ENCODE measurements at regions not wholly inside any gene's neighbourhood (a gene's known extent, or its start where the extent isn't known, plus 50 kb on each side); places are given as distances from the start of the nearest gene placed in this dataset.
"Not testable (repeated sequence)": the region's sequence is repeated elsewhere in the genome, so short reads cannot be mapped to it uniquely, and the experiment has no call there.

- not testable (repeated sequence) for DNase-seq
These were observed 479.7 kb upstream of the SLITRK5 start for GRCh38 chr13:87191485-87191884.

GRCh38 chr13:87198371-87198770 lies 472.8 kb upstream of the SLITRK5 start:
- no peak for DNase-seq

DNA sequence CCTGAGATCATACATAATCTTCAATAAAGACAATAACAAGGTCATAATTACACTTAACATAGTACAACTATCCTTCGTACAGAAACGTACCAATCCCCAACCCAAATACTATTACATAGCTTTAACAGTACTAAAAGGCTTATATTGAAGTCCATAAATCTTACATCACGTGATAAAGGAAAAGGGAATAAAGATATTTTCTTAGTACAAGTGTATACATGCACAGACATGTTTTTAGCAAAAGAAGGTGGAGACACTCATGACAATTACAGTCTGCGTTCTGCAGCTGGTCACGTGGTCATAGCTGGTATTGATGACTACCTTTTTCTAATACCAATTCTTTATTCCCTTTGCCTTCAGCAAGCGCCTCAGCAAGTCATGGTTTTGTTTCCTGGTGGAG lies 464.5 kb upstream of the SLITRK5 start:
- no peak for DNase-seq

DNA sequence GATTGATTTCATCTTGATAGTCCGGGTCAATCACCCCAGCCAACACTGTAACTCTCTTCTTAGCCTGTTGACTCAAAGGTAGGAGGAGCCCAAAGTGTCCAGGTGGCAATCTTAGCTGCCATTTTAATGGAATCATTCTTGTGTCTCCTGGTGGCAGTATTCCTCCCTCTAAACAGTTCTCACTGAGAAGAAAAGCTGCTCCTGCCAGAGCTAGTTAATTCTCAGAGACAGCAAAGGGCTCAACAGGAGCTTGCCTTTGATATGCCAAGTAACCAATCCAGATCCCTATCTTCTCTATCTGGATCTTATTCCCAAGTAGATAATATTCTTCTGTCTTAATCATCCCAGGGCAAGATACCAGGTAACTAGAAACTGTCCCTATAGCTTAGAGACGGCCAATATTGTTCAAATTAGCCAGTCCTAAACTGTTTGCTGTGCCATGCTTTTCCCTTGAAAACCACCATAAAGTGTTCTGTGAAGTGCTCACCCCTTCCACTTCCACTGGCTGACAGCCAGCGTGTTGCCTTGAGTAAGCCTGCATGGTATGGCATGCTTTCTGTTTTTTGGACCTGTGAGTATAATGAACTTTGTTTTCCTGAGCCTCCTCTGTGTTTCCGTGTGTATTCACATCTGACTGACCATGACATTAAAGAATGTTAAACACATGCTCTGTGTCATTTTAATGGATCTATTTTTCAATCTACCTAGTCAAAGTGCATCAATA lies 463.7 kb upstream of the SLITRK5 start:
- DNase-seq, result no peak

- no peak for DNase-seq
These were observed 462.5 kb upstream of the SLITRK5 start for GRCh38 chr13:87208636-87209035.

DNA sequence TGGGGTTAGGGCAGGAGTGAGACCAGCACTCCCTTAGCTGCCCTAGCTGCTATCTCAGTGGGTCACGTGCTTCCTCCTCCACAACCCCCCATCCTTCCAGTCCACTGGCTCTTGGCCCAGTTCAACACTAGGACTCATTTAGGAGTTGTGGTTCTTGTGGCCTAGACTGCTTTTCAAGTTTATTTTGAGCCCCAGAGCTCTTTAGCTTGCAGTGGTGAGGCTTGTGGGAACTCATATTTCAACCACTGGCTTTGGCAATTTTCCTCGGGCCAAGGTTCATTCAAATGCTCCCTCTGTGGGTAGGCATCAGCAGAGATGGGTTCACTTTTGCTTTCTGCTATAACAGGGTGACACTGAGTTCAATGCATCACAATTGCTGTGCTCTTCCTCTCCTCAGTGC lies 436.2 kb upstream of the SLITRK5 start:
- no peak for DNase-seq

DNA sequence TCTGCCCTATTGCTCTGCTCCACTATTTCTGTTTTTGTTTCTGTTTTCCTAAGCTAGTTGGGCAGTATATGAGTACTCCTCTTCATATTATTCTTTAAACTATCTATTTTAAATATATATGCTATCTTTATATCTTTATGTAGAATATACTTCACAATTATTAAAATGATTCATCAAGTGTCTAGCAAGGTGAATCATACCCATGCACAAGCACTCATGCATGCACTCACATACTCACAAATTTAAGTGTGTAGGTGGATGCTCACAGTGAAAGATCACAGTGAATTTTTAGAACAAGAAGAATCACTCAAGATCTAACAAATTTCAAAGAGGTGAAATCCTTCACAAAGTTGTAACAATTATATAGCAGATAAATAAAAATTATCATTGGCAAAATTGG lies 435.6 kb upstream of the SLITRK5 start:
- DNase-seq, result no peak

DNA sequence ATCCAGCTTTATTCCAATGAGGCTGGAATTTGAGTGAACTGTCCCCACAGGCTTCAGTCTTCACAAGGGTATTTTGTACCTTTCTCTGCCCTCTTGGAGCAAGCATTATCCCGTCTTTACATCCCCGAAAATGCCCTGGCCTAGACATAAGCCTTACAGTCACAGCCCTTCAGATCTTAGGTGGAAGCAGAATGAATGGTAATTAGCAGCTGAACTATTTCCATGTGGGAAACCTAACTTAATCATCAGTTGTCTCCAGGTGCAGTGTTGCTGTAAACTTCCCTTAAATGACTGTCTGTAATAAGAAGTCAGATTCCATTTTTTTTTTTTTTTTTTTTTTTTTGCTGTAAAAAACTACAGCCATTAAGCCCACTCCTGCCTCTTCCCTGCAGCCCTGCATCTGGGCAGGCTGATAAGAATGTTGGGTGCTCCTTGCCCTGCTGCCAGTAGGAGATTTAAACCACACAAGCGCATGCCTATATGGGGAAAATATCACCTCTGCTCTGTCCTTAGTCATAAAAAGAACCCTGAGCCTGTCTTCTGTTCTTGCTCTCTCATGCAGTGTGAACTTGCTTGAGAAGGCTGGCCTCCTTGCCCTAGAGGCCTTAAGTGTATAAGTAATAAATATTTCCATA lies 426.8 kb upstream of the SLITRK5 start:
- DNase-seq, result no peak

DNA sequence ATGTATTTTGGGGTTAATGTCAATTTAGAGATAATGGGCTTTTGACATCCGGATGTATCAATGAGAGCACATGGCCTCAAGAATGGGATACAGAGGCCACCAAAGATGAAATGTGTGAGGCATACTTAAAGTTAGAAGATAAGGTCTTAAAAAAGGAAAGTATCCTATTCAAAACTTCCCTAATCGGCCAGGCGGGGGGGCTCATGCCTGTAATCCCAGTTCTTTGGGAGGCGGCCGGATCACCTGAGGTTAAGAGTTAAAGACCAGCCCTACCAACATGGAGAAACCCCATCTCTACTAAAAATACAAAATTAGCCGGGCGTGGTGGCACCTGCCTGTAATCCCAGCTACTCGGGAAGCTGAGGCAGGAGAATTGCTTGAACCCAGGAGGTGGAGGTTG lies 421.3 kb upstream of the SLITRK5 start:
- not testable (repeated sequence) for DNase-seq

DNA sequence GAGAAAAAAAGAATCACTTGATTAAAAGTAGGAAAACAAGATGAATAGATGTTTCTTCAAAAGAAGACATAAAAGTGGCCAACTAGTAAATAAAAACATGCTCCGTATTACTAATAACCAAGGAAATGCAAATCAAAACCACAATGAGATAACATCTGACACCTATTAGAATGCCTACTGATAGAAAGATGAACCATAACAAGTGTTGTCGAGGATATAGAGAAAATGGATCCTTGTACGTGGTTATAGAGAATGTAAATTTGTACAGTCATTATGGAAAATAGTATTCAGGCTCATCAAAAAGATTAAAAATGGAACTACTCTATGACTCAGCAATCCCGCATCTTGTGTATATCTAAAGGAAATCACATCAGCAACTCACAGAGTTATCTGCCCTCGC lies 415.8 kb upstream of the SLITRK5 start:
- no peak for DNase-seq

DNA sequence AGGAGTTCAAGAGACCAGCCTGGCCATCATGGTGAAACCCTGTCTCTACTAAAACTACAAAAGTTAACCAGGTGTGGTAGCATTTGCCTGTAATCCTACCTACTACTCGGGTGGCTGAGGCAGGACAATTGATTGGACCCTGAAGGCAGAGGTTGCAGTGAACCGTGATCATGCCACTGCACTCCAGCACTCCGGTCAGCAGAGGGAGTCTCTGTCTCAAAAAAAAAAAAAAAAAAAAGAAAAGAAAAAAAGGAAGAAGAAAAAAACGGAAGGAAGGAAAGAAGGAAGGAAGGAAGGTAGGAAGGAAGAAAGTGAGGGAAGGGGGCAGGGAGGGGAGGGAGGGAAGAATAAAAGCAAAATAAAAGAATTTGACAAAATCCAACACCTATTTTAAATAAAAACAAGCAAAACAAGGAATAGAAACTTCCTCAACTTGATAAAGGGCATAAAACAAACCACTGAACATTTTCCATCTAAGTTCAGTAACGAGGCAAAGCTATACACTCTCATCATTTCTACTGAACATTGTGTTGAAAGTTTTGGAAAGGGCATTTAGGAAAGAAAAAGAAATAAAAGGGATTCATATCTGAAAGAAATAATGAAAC lies 411.6 kb upstream of the SLITRK5 start:
- DNase-seq, result peak in 3 of 51 donors; percentile 0 to 2 (median 1)

- peak in 7 of 51 donors; percentile 0 to 16 (median 6) for DNase-seq
These were observed 396.9 kb upstream of the SLITRK5 start for GRCh38 chr13:87274209-87274819.

GRCh38 chr13:87280139-87280538 lies 391.0 kb upstream of the SLITRK5 start:
- DNase-seq, result no peak

- DNase-seq, result no peak
These were observed 383.4 kb upstream of the SLITRK5 start for GRCh38 chr13:87287721-87288120.

DNA sequence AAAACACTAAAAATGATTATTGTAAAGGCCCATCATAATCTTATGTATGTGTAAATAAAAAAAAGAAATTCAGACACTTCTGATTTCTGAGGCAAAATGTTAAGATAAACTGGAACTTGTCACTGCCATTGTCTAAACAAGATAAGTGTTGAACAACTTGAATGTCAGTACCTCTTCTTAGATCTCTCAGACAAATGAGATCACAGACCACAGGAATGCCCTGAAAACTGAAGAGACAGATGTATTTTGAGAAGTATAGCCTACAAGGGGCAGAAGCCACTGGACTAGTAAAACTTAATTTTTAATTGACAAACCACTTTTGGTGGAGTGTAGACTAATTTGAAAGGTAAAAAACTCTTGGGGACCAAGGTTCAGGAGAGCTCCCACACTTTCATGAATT lies 375.5 kb upstream of the SLITRK5 start:
- no peak for DNase-seq

GRCh38 chr13:87302034-87302433 lies 369.1 kb upstream of the SLITRK5 start:
- no peak for DNase-seq

GRCh38 chr13:87302931-87303330 lies 368.2 kb upstream of the SLITRK5 start:
- no peak for DNase-seq

DNA sequence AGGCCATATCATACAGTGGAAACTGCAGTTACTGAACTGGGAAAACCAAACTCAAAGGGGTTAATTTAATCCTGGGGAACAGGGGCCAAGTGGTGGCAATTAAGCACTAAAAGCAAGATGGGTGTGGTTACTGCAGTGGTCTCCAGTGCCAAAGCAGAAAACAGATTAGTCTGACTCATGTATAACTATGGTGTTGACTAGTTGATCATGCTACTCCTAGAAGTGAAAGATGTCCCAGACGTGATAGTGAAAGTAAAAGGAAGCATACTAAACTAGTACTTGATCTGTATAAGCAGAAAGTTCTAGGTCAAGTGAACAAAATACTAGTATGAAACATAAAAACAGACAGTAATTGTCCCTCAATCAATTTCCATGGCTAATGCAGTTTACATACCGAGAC lies 360.0 kb upstream of the SLITRK5 start:
- DNase-seq, result no peak

- DNase-seq, result no peak
These were observed 356.3 kb upstream of the SLITRK5 start for GRCh38 chr13:87314822-87315221.

GRCh38 chr13:87322386-87322785 lies 348.8 kb upstream of the SLITRK5 start:
- no peak for DNase-seq

GRCh38 chr13:87324558-87324957 lies 346.6 kb upstream of the SLITRK5 start:
- no peak for DNase-seq

- peak in 7 of 51 donors; percentile 1 to 11 (median 2) for DNase-seq
These were observed 340.0 kb upstream of the SLITRK5 start for GRCh38 chr13:87331178-87331577.

GRCh38 chr13:87333599-87333998 lies 337.6 kb upstream of the SLITRK5 start:
- DNase-seq, result no peak
